Amniotic epithelial cell (primary cell): ENCODE measurements at regions not wholly inside any gene's neighbourhood (a gene's known extent, or its start where the extent isn't known, plus 50 kb on each side); places are given as distances from the start of the nearest gene placed in this dataset.

ENCODE experiments used
- DNase-seq: peaks from one replicate; pipeline ENCODE4 v3.0.0-alpha.2; 2010; ENCODE audit warnings: low read depth

GRCh38 chr21:35849144-35849543, 211.2 kb downstream of the SETD4 start:
- no peak for DNase-seq

DNA sequence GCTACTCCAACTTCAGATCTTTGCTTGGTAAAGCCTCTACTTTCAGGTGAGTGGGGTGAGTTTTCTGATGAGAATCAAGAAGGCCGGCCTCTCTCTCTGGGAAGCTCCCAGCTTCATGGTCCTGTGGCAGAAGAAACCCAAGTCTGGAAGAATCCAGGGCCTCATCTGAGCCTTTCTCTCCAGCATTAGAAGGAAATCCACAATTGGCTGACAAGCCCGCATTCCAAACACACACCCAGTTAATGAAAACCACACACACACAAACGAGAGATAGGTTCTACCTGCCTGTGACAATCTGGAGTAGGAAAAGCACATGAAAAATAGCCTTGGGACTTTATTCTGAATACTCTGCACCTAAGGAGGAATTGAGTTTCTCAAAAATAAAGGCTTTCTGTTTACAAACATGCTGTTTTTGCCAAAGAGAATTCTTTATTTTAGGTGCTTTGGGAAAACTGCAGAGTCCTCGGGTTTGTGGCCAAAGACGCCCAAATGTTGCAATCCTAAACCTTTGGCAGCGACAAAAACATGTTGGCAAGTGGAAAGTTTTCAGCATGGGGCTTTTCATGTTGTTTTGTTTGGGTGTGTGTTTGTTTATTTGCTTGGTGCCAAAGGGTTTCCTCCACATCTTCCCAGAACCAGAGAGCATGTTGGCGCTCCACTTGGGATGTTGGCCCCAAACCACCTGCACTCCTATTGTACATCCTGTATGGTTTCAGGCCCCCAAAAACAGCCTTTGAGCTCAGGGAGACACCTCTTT, 216.2 kb downstream of the SETD4 start:
- DNase-seq: no peak

DNA sequence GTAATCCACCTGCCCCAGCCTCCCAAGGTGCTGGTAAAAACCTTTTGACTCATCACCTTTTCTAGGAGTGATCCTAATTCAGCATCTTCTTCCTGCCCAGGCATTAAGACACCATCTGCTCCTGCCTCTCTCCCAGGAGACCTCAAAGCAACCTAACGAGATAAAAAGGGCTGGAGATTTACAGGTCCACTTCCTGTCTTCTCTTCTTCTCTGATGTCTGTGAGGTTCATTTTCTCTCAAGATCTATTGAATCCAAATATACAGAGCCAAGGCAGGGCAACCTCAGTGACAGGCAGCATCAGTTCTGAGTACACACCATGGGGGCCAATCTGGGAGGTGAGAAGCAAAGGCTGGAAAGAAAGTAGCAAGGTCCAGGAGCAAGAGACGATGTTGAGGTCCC, 219.4 kb downstream of the SETD4 start:
- DNase-seq: no peak

- peak; percentile 83 for DNase-seq
Measured at GRCh38 chr21:35840197-35840799, 220.0 kb downstream of the SETD4 start.

DNA sequence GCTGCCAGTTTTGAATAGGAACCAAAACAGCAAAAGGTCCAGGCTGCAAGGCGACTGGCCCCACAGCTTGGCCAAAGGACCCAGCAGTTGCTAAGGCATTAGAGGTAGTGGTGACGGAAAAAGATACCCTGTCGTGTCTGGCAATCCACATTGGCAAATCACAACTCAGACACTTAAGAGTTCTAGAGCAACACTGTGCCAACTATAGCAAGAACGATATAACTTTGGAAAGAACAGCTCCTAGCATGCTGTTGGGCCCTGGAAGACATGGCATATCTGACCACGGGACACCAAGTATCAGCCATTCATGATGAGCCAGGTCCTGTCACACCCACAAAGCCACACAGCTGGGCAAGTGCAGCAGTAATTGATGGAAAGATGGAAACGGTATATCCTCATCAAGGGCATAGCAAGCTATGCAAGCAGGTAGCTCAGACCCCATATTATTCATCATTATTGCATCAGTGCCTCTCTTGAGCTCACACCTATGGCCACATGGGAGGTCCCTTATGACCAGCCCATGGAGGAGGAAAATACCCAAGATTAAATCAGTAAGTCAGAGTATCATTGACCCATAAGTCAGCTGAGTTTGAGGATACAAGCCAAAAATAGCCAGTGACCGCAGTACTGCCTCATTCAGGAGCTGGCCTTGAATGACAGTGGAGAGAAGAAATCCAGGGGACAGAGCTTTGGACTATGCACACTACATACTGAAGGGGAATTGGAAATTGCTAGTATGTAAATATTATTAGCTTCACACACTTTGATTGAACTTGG, 221.2 kb downstream of the SETD4 start:
- DNase-seq: no peak

- no peak for DNase-seq
Measured at GRCh38 chr21:35838350-35838749, 222.0 kb downstream of the SETD4 start.

- no peak for DNase-seq
Measured at GRCh38 chr21:35833991-35834390, 226.3 kb downstream of the SETD4 start.

DNA sequence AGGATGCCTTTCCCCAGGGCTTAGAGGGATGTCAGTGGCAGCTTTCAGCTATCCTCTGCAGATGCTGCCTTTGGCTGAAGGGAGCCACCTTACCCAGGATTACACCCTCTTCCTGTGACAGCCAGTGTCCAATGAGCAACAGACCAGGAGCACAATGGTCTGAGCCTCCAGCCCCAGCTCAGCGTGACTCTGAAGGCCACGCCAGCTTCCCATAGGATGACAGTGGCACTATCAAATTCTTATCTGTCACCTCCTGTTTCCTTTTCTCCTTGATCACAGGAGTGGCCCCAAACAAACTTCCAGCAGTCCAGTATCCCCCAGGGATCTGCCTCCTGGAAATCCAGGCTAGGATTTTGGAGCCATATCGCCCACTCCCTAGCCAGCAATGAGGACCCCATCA, 226.9 kb downstream of the SETD4 start:
- DNase-seq: no peak

DNA sequence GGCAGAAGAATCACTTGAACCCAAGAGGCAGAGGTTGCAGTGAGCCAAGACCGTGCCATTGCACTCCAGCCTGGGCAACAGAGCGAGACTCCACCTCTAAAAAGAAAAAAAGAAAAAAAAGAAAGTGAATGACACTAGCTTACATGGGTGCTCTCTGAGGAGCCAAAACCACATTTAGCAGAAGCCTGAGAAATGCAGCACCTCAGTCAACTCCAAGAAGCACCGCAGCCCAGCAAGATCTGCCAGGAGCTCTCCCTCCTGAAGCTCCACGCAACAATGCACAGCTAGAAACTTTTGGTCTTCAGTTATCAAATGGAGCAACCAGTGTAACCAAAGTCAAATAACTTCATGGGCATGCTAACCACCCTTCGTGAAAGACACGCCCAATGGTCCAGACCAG, 229.1 kb downstream of the SETD4 start:
- DNase-seq: no peak

DNA sequence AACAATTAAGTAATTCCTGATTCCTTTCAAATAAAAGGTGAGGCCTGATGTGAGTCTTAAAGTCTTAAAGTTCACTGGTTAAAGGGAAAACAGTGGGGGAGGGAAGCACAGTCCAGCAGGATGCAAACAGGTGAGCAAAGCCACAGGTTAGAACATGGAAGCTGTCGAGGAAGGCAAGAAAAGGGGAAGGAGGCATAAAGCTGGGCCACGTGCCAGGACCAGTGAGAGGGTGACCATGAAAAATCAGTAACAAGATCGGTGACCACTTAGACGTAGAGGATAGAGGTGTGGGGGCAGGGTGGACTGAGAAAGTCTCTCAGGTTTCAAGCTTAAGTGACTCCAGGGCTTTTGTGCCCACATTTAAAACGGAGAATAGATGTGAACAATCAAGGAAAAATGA, 231.3 kb downstream of the SETD4 start:
- DNase-seq: no peak

DNA sequence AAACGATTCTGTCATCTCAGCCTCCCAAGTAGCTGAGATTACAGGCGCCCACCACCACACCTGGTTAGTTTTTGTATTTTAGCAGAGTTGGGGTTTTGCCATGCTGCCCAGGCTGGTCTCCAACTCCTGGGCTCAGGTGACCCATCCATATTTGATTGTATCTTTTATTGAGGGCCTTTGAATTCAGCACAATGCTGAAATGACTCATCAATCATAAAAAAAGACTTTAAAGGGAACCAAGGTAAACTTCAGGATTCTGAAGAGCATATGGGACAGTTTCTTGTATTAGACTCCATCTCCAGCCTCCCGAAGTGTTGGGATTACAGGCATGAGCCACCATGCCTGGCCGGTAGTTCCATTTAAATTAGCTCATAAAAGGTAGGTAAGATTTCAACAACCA, 232.2 kb downstream of the SETD4 start:
- DNase-seq: no peak

DNA sequence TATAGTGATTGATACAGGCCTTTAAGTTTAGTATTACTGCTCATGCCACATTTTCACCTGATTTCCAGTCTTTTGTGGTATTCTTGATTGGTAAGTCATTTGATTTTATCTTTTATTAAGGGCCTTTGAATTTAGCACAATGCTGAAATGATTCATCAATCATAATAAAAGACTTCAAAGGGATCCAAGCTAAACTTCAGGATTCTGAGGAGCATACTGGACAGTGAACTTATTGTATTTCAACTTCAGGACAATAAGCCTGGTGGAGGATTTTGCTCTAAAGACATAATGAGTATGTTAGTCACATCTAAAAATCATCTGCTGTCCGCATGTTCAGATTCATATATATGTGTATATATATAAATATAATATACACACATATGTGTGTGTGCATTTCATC, 233.3 kb downstream of the SETD4 start:
- no peak for DNase-seq

DNA sequence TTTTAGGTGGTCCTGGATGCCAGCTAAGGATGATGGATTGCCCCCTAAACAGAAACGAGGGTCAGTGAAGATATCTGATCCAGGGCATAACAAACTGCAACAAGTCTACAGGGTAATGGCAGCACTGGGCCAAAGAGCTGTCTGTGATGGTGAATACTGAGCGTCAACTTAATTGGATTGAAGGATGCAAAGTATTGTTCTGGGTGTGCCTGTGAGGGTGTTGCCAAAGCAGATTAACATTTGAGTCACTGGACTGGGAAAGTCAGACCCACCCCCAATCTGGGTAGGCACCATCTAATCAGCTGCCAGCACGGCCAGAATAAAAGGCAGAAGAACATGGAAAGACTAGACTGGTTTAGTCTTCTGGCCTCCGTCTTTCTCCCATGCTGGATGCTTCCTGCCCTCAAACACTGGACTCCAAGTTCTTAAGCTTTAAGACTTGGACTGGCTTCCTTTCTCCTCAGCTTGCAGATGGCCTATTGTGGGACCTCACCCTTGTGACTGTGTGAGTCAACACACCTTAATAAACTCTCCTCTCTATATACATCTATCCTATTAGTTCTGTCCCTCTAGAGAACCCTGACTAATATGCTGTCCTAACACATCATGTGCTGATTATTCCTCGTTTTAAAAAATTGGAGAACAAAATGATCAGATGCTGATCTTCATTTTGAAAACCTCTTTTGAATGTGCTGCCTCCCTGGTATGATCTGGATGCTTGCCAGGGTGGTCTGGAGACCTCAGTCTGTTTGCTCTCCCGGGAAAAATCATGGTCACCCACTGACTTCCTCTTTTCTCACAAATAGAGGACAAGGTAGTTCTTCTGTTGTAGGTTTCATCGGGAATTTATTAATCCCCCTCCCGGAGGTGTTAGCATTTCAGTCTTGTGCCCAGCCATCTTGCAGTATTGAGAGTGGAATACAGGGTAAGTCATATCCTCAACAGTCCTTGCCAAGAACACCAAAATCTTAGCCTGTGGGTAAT, 234.7 kb downstream of the SETD4 start:
- no peak for DNase-seq

DNA sequence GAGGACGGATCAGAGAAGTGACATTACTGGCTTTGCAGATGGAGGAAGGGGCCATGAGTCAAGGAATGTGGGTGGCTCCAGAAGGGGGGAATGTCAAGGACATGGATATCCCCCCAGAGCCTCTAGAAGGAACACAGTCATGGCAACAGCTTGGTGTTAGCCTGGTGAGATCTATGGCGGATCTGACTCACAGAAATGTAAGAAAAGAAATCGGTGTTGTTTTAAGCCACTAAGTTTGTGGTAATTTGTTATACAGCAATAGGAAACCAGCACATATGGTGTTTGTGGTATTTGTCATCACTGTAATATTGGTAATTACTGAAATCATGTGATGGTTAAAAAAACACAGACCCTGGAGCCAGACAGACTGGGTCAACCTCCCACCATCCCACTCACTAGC, 236.2 kb downstream of the SETD4 start:
- no peak for DNase-seq

DNA sequence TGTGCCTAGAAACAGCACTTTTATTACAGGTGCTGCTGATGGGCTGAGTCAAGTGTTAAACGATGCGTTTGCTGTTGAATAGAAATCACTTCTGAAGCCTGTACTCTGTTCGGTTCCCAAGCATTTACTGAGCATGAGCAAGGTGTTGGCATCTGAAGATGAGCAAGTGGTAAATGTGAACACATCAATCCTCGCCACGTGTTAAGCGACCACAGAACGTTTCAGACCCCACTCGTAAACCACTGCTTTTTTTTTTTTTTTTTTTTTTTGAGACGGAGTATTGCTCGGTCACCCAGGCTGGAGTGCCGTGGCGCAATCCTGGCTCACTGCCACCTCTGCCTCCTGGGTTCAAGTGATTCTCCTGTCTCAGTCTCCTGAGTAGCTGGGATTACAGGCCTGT, 241.2 kb downstream of the SETD4 start:
- no peak for DNase-seq

DNA sequence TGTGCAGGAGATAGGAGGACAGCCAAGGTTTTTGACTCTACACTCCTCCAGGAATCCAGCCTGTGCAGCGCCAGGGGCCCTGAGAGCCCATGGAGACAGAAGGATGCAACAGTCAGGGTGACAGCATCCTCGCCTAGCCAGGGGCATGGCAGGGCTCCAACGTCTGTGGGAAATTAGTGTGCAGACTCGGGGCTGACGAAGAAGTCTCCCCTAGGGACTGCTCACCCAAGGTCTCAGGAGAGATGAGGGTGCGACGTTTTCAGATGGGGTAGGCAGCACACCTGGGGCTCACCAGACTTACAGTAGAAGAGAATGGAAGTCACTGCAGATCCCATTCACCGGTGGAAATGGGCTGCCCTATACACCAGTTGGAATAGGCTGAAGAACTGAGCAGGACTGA, 241.7 kb downstream of the SETD4 start:
- no peak for DNase-seq

DNA sequence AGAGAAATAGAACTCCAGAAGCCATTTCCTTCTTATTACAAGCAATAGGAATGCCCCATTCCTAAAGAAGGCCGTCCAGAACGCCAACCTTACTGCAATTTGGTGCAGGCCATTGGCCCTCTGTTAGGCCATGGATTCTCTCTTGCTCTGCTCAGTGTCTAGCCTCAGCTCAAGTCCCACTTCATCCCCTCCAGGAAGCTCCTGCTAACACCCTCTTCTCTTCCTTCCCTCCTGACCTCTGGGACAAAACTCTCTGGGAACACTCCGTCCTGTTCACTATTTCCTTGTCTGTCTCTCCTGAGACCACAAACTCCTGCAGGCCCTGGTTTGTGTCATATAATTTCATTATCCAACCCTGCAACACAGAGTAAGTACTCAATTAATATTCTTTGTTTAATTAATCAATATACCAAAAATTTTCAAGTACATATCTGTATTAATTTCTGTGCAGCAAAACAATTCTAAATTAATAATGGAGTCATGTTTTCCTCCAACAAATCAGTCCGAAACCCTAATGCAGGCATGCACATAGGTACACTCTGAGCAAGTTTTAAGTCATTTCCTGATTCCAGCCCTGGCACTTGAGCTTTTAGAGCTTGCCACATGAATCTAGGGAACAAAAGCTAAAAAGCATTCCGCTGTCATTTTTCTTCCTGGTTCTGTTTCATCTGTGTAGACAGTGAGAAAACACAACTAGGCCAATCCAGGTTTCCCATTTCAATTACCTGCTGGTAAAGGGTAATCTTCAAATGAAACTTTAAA, 245.3 kb downstream of the SETD4 start:
- no peak for DNase-seq

DNA sequence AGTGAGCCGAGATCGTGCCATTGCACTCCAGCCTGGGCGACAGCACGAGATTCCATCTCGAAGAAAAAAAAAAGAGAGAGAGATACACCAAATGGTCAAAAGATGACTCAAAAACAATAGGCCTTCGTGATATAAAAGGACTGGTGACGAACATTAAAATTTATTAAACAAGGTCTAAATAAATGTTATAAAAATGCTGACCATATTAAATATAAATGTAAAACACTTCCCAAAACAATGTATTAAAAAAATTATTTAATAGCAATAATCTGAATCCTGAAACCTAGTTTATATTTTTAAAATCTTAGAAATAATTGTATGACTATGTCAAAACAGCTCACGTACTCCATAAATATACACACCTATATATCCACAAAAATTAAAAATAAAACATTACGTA, 247.6 kb downstream of the SETD4 start:
- no peak for DNase-seq

DNA sequence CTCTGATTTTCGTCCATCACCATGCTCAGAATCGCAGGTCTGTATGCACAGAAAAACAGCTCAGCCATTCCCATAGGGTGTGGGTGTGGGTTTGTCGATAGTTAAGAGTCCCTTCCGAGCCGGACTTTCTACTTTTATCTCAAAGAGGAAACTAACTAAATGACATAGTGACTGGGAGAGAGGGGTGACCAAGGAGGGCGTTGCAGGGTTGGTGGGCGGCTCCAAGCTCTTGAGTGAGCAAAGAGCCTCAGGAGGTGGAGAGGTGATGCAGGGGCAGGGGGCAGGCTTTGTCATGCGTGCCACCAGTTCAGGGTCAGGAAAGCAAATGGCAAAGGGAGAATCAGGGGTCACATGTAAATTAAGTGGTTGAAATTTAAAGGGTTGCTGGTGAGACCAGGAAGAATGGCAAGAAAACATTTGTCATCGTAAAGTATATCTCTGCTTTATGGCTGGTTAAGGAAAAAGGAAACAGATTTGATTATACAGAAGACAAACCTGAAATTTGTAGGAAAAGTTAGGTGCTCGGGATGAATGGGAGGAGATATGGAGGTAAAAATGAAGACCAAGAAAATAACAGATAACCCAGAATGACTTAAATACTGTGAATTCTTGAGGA, 249.0 kb downstream of the SETD4 start:
- no peak for DNase-seq

- no peak for DNase-seq
Measured at GRCh38 chr21:35810431-35810970, 249.8 kb downstream of the SETD4 start.

DNA sequence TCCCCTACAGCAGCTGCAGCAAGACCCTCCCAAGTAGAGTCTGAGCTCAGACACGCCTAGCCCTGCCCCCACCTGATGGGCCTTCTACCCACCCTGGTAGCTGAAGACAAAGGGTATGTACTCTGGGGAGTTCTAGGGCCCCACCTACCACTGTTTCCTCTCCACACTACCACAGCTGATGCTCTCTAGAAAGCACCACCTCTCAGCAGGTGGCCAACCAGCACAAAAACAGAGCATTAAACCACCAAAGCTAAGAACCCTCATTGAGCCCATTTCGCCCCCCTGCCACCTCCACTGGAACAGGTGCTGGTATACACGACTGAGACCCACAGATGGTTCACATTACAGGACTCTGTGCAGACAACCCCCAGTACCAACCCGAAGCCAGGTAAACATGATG, 258.9 kb downstream of the SETD4 start:
- no peak for DNase-seq
